HTR-8/SVneo (cell line): ENCODE measurements at regions not wholly inside any gene's neighbourhood (a gene's known extent, or its start where the extent isn't known, plus 50 kb on each side); places are given as distances from the start of the nearest gene placed in this dataset.
A peak's percentile ranks its signal among the peaks of the same experiment; 100 is the strongest.
"Not testable (repeated sequence)": the region's sequence is repeated elsewhere in the genome, so short reads cannot be mapped to it uniquely, and the experiment has no call there.

Experiments used
- DNase-seq: peaks from one replicate; pipeline ENCODE4 v3.0.0; 2011; ENCODE audit warnings: low spot score, mixed read lengths; ENCODE audit not compliant: insufficient read length
- FAIRE-seq: peaks from 2 replicates; lab custom pipeline; 2011; peaks lifted over from hg19 to GRCh38; lab: Jason Lieb, UNC

GRCh38 chrX:125651426-125651825, 331.8 kb downstream of the TEX13C start:
- DNase-seq: peak; percentile 0
- FAIRE-seq: no peak

GRCh38 chrX:125654501-125654900, 334.8 kb downstream of the TEX13C start:
- FAIRE-seq (no peak), DNase-seq (no peak)

GRCh38 chrX:125673758-125674157, 354.1 kb downstream of the TEX13C start:
- DNase-seq: no peak
- no peak for FAIRE-seq

- no peak for DNase-seq
- no peak for FAIRE-seq
Measured at GRCh38 chrX:125678258-125678657, 358.6 kb downstream of the TEX13C start.

- DNase-seq: no peak
- FAIRE-seq: no peak
Measured at GRCh38 chrX:125680366-125680765, 360.7 kb downstream of the TEX13C start.

GRCh38 chrX:125681058-125681457, 361.4 kb downstream of the TEX13C start:
- FAIRE-seq: no peak
- DNase-seq: no peak

- FAIRE-seq (no peak), DNase-seq (no peak)
Measured at GRCh38 chrX:125681507-125681906, 361.8 kb downstream of the TEX13C start.

- FAIRE-seq, DNase-seq: not testable (repeated sequence)
Measured at GRCh38 chrX:125690522-125690921, 370.9 kb downstream of the TEX13C start.

GRCh38 chrX:125694171-125694570, 374.5 kb downstream of the TEX13C start:
- DNase-seq: no peak
- FAIRE-seq: no peak

- no peak for DNase-seq
- FAIRE-seq: no peak
Measured at GRCh38 chrX:125709074-125709473, 389.4 kb downstream of the TEX13C start.

- DNase-seq (no peak), FAIRE-seq (no peak)
Measured at GRCh38 chrX:125709532-125709931, 389.9 kb downstream of the TEX13C start.

GRCh38 chrX:125710403-125711062, 390.9 kb downstream of the TEX13C start:
- FAIRE-seq (no peak), DNase-seq (no peak)

- FAIRE-seq (no peak), DNase-seq (no peak)
Measured at GRCh38 chrX:125711103-125711502, 391.4 kb downstream of the TEX13C start.

- DNase-seq: no peak
- no peak for FAIRE-seq
Measured at GRCh38 chrX:125713633-125714032, 394.0 kb downstream of the TEX13C start.

- FAIRE-seq: no peak
- no peak for DNase-seq
Measured at GRCh38 chrX:125727117-125727516, 407.4 kb downstream of the TEX13C start.

GRCh38 chrX:125736008-125736729, 416.5 kb downstream of the TEX13C start:
- DNase-seq: no peak
- FAIRE-seq: no peak

GRCh38 chrX:125742811-125743210, 423.1 kb downstream of the TEX13C start:
- DNase-seq (no peak), FAIRE-seq (no peak)

GRCh38 chrX:125744914-125745313, 421.2 kb downstream of the DCAF12L2 start:
- FAIRE-seq (no peak), DNase-seq (no peak)

GRCh38 chrX:125757794-125758564, 408.1 kb downstream of the DCAF12L2 start:
- no peak for FAIRE-seq

GRCh38 chrX:125758819-125759218, 407.3 kb downstream of the DCAF12L2 start:
- FAIRE-seq (no peak), DNase-seq (no peak)

More at GRCh38 chrX:125757794-125758564, 408.1 kb downstream of the DCAF12L2 start:
- peak; percentile 0 for DNase-seq

GRCh38 chrX:125762954-125763353, 403.1 kb downstream of the DCAF12L2 start:
- FAIRE-seq (no peak), DNase-seq (no peak)
